HG02678 (cell line): ENCODE measurements at regions not wholly inside any gene's neighbourhood (a gene's known extent, or its start where the extent isn't known, plus 50 kb on each side); places are given as distances from the start of the nearest gene placed in this dataset.

Source experiments
- ATAC-seq: cut with Tn5 transposase; IDR thresholded peaks from one replicate; pipeline ENCODE4 v1.9.1; 2021; ENCODE audit warnings: mild to moderate bottlenecking, moderate library complexity; ENCODE audit not compliant: unreplicated experiment

- ATAC-seq = no peak
Observed at GRCh38 chr1:87905651-87906050, 577.0 kb downstream of the LMO4 start.

GRCh38 chr1:87906078-87906477, 577.4 kb downstream of the LMO4 start:
- no peak for ATAC-seq

GRCh38 chr1:87913361-87913760, 584.7 kb downstream of the LMO4 start:
- ATAC-seq = no peak

- no peak for ATAC-seq
Observed at GRCh38 chr1:87914396-87914795, 585.7 kb downstream of the LMO4 start.

GRCh38 chr1:87915771-87916170, 587.1 kb downstream of the LMO4 start:
- ATAC-seq = no peak

GRCh38 chr1:87916965-87917364, 588.3 kb downstream of the LMO4 start:
- no peak for ATAC-seq

- ATAC-seq = no peak
Observed at GRCh38 chr1:87918398-87918797, 589.7 kb downstream of the LMO4 start.

GRCh38 chr1:87922885-87923284, 594.2 kb downstream of the LMO4 start:
- no peak for ATAC-seq

- no peak for ATAC-seq
Observed at GRCh38 chr1:87926131-87926830, 597.6 kb downstream of the LMO4 start.

GRCh38 chr1:87926921-87927320, 598.2 kb downstream of the LMO4 start:
- no peak for ATAC-seq

GRCh38 chr1:87927391-87928280, 599.0 kb downstream of the LMO4 start:
- no peak for ATAC-seq

GRCh38 chr1:87928623-87929022, 599.9 kb downstream of the LMO4 start:
- no peak for ATAC-seq

- no peak for ATAC-seq
Observed at GRCh38 chr1:87929906-87930305, 601.2 kb downstream of the LMO4 start.

GRCh38 chr1:87930796-87931195, 602.1 kb downstream of the LMO4 start:
- no peak for ATAC-seq

GRCh38 chr1:87933171-87933570, 604.5 kb downstream of the LMO4 start:
- no peak for ATAC-seq

GRCh38 chr1:87935130-87935529, 606.5 kb downstream of the LMO4 start:
- no peak for ATAC-seq

GRCh38 chr1:87937831-87938395, 609.2 kb downstream of the LMO4 start:
- no peak for ATAC-seq

GRCh38 chr1:87938631-87939030, 610.0 kb downstream of the LMO4 start:
- no peak for ATAC-seq

- no peak for ATAC-seq
Observed at GRCh38 chr1:87939444-87939843, 610.8 kb downstream of the LMO4 start.

- ATAC-seq = no peak
Observed at GRCh38 chr1:87940421-87940820, 611.7 kb downstream of the LMO4 start.

GRCh38 chr1:87941337-87941946, 612.8 kb downstream of the LMO4 start:
- ATAC-seq = no peak
